HG03159 (cell line): ENCODE measurements at regions not wholly inside any gene's neighbourhood (a gene's known extent, or its start where the extent isn't known, plus 50 kb on each side); places are given as distances from the start of the nearest gene placed in this dataset.

Source experiments
- ATAC-seq: cut with Tn5 transposase; IDR thresholded peaks from one replicate; pipeline ENCODE4 v1.9.1; 2021; ENCODE audit warnings: mild to moderate bottlenecking, moderate library complexity; ENCODE audit not compliant: unreplicated experiment

- ATAC-seq: no peak
These were observed 1029.8 kb upstream of the AGA start for GRCh38 chr4:178471994-178472393.

GRCh38 chr4:178480105-178480504 lies 1037.9 kb upstream of the AGA start:
- no peak for ATAC-seq

- ATAC-seq: no peak
These were observed 1038.6 kb upstream of the AGA start for GRCh38 chr4:178480881-178481280.

- no peak for ATAC-seq
These were observed 1039.3 kb upstream of the AGA start for GRCh38 chr4:178481564-178481963.

- no peak for ATAC-seq
These were observed 1080.8 kb upstream of the AGA start for GRCh38 chr4:178523038-178523437.

GRCh38 chr4:178535939-178536579 lies 1093.8 kb upstream of the AGA start:
- ATAC-seq: no peak

GRCh38 chr4:178553201-178553600 lies 1111.0 kb upstream of the AGA start:
- ATAC-seq: no peak

GRCh38 chr4:178554352-178554751 lies 1112.1 kb upstream of the AGA start:
- ATAC-seq: no peak

- ATAC-seq: no peak
These were observed 1114.6 kb upstream of the AGA start for GRCh38 chr4:178556796-178557195.

- ATAC-seq: no peak
These were observed 1135.7 kb upstream of the AGA start for GRCh38 chr4:178577933-178578332.

- no peak for ATAC-seq
These were observed 1153.4 kb upstream of the AGA start for GRCh38 chr4:178595500-178596138.

GRCh38 chr4:178598672-178599071 lies 1156.4 kb upstream of the AGA start:
- ATAC-seq: no peak

- no peak for ATAC-seq
These were observed 1157.3 kb upstream of the AGA start for GRCh38 chr4:178599521-178599920.

- ATAC-seq: no peak
These were observed 1160.6 kb upstream of the AGA start for GRCh38 chr4:178602833-178603232.

GRCh38 chr4:178611062-178611461 lies 1168.8 kb upstream of the AGA start:
- no peak for ATAC-seq

- no peak for ATAC-seq
These were observed 1170.5 kb upstream of the AGA start for GRCh38 chr4:178612733-178613132.

- ATAC-seq: no peak
These were observed 1190.2 kb upstream of the AGA start for GRCh38 chr4:178632415-178632814.

- no peak for ATAC-seq
These were observed 1191.0 kb upstream of the AGA start for GRCh38 chr4:178633263-178633662.

GRCh38 chr4:178664621-178665020 lies 1222.4 kb upstream of the AGA start:
- ATAC-seq: no peak

GRCh38 chr4:178665916-178666315 lies 1223.7 kb upstream of the AGA start:
- no peak for ATAC-seq

- no peak for ATAC-seq
These were observed 1229.5 kb upstream of the AGA start for GRCh38 chr4:178671766-178672165.

GRCh38 chr4:178672512-178672911 lies 1230.3 kb upstream of the AGA start:
- ATAC-seq: no peak

GRCh38 chr4:178681871-178682270 lies 1239.6 kb upstream of the AGA start:
- ATAC-seq: no peak
